Cardiac muscle cell (in vitro differentiated cells and primary cell): ENCODE measurements at regions not wholly inside any gene's neighbourhood (a gene's known extent, or its start where the extent isn't known, plus 50 kb on each side); places are given as distances from the start of the nearest gene placed in this dataset.

Experiments
- DNase-seq, 2 donors: peaks; one replicate each; pipeline versions ENCODE4 v3.0.0 to v3.0.0-alpha.2; 2010 to 2017; ENCODE audit warnings: low read depth in 1 of 2, low spot score in 1 of 2
- H3K27ac ChIP-seq: fragments of 200-600 bp; sonication (generic); 2 replicates; pipeline ENCODE4 v1.5.1; 2016
- H3K27me3 ChIP-seq: fragments of 200-600 bp; sonication (generic); 2 replicates; pipeline ENCODE4 v1.6.0; 2016; ENCODE audit warnings: control low read depth
- H3K36me3 ChIP-seq: fragments of 200-600 bp; sonication (generic); 2 replicates; pipeline ENCODE4 v1.5.1; 2016; ENCODE audit warnings: control low read depth
- H3K4me1 ChIP-seq: fragments of 200-600 bp; sonication (generic); 2 replicates; pipeline ENCODE4 v1.8.1; 2017; ENCODE audit warnings: low read depth, mild to moderate bottlenecking, mixed run types
- H3K4me3 ChIP-seq: fragments of 200-600 bp; sonication (generic); 2 replicates; pipeline ENCODE4 v1.5.1; 2016; ENCODE audit warnings: mild to moderate bottlenecking
- H3K9me3 ChIP-seq: fragments of 200-600 bp; sonication (generic); 2 replicates; pipeline ENCODE4 v1.5.1; 2017; ENCODE audit warnings: low read depth, mild to moderate bottlenecking, control low read depth
- TF ChIP-seq, protein P1 (sequence below): IDR thresholded peaks from 2 replicates; pipeline ENCODE4 v1.5.1; 2012; ENCODE audit warnings: low read depth, mild to moderate bottlenecking, low read length

DNA sequence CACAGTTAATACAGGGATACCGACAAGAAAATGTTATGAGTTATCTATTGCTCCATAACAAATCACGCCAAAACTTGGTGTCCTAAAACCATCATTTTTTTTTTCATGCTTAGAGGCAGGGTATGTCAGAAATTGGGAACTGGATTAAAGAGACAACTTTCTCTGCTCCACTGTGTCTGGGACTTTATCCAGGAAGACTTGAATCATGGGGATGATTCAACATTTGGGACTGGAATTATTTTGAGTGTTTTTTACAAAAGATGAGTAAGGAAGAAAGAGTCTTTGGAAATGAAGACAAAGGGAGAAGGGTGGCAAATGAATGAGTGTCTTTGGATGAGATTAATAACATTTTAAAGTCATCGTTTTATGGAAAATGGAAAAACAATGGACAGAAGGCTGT lies 1883.7 kb upstream of the C9orf72 start:
- H3K36me3 ChIP-seq, result no peaks in the 10 kb centered on the region
- H3K27ac ChIP-seq, result no peak overlapping the region
- DNase-seq, result peak in 1 of 2 donors; percentile 19
- no peak overlapping the region for H3K4me3 ChIP-seq
- H3K9me3 ChIP-seq, result no peaks in the 10 kb centered on the region
- H3K27me3 ChIP-seq, result no peaks in the 10 kb centered on the region
- TF ChIP-seq, protein P1, sequence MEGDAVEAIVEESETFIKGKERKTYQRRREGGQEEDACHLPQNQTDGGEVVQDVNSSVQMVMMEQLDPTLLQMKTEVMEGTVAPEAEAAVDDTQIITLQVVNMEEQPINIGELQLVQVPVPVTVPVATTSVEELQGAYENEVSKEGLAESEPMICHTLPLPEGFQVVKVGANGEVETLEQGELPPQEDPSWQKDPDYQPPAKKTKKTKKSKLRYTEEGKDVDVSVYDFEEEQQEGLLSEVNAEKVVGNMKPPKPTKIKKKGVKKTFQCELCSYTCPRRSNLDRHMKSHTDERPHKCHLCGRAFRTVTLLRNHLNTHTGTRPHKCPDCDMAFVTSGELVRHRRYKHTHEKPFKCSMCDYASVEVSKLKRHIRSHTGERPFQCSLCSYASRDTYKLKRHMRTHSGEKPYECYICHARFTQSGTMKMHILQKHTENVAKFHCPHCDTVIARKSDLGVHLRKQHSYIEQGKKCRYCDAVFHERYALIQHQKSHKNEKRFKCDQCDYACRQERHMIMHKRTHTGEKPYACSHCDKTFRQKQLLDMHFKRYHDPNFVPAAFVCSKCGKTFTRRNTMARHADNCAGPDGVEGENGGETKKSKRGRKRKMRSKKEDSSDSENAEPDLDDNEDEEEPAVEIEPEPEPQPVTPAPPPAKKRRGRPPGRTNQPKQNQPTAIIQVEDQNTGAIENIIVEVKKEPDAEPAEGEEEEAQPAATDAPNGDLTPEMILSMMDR, result no peak
- no peaks in the 10 kb centered on the region for H3K4me1 ChIP-seq

DNA sequence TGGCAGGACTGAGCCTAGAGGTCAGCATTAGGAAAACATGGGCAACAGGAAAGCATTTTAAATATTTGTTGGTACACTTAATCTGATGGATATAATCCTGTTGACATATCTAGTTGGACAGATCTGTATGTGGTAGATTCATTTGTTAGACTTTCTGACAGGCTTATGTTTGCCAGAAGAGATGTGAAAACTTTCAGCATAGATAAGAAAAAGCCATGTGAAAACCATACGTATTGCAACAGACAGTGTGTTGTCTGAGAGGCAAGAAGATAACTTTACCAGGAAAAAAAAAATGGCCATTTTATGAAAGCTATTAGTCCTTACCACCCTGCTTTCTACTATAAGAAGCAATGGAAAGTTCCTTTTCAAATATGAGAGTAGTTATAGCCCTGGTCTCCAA lies 1902.2 kb upstream of the C9orf72 start:
- DNase-seq, result no peak
- no peak overlapping the region for H3K27ac ChIP-seq
- H3K4me1 ChIP-seq, result no peaks in the 10 kb centered on the region
- TF ChIP-seq, protein P1, result no peak
- H3K27me3 ChIP-seq, result no peaks in the 10 kb centered on the region
- no peak overlapping the region for H3K4me3 ChIP-seq
- no peaks in the 10 kb centered on the region for H3K36me3 ChIP-seq
- no peaks in the 10 kb centered on the region for H3K9me3 ChIP-seq

DNA sequence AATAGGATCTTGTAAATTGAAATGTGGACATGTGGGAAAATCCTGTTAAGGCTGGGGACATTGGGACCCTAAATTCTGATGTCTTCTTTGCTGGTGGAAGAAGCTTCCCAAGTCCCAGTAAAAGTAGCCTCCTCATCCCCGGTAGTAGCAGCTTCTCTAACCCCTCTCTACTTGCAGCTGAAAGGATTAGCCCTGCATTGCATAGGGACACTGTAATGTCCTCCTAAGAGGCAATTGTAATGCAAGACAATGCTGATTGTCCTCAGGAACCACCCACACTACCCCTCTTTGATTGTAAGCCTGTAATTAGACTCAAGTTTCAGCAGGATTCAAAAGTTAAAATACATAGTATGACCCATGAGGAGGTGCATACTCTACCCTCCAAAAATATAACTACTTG lies 1938.4 kb upstream of the C9orf72 start:
- no peak for DNase-seq
- TF ChIP-seq, protein P1, result no peak
- no peak overlapping the region for H3K4me3 ChIP-seq

DNA sequence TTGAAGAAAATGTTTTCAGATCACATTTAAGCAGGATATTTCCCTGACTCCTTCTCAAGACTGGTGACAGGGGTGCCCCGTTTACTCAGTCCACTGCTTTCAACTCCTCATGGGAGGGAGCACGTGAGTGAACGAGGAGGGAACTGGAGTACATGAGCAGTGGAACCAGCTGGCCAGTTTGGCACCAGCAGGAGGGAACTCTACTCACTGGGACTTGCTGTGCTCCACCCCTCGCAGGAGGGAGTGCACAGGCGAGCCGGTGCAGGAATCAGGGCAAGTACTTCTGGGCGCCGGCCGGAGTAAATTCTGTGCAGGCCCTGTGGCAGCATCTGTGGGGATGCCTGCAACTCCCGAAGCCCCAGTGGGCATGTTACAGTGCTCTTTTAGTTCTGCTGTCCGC lies 1941.1 kb upstream of the C9orf72 start:
- no peak overlapping the region for H3K27ac ChIP-seq
- H3K4me3 ChIP-seq, result no peak overlapping the region
- no peaks in the 10 kb centered on the region for H3K9me3 ChIP-seq
- H3K36me3 ChIP-seq, result no peaks in the 10 kb centered on the region
- DNase-seq, result peak in 1 of 2 donors; percentile 5
- TF ChIP-seq, protein P1, result no peak
- no peaks in the 10 kb centered on the region for H3K4me1 ChIP-seq
- no peaks in the 10 kb centered on the region for H3K27me3 ChIP-seq

More for the DNA sequence above, 1938.4 kb upstream of the C9orf72 start:
- no peaks in the 10 kb centered on the region for H3K4me1 ChIP-seq
- H3K27ac ChIP-seq, result no peak overlapping the region
- H3K9me3 ChIP-seq, result no peaks in the 10 kb centered on the region
- no peaks in the 10 kb centered on the region for H3K27me3 ChIP-seq
- no peaks in the 10 kb centered on the region for H3K36me3 ChIP-seq

DNA sequence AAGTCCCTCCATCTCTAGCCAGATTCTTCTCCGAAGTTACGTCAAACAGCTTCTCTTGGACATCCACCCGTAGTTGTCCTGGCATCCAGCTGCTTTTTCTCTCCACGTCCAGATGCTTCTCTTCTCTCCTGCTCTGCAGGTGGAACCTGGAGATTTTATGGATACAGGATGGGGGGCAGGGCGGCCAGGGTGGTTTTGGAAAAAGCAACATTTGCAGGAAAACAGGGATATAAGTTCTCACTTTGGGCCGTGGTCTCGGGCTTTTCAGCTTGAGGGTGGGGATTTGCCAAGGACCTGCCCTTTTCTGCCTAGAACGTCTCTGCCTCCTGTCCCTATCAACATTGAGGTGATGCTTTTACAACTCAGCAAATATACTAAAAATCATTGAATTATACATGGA lies 1941.6 kb upstream of the C9orf72 start:
- Histone ChIP-seq H3K36me3 (no peaks in the 10 kb centered on the region), H3K4me3 (no peak overlapping the region), H3K27me3 (no peaks in the 10 kb centered on the region), H3K4me1 (no peaks in the 10 kb centered on the region), H3K27ac (no peak overlapping the region), H3K9me3 (no peaks in the 10 kb centered on the region)
- DNase-seq, result no peak
- TF ChIP-seq, protein P1, result no peak

DNA sequence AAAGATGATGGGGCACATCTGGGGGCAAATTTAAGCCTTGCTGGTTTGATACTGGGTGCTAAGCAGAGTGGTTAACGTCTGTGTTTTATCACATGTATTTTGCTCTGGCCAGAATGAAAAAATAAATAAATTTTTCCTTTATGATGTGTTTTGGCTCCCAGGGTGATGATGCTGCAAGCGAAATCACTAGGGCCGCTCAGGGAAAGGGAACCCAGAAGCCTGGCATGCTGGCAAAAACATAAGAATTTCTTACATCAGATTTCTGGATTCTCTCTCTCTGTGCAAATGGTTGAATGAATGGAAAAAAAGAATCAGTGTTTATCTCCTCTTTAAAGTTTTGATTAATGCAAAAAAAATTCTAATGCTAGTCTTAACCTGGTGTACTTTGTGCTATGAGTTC lies 1975.2 kb upstream of the C9orf72 start:
- no peaks in the 10 kb centered on the region for H3K27me3 ChIP-seq
- TF ChIP-seq, protein P1, result no peak
- DNase-seq, result peak in 1 of 2 donors; percentile 21
- no peak overlapping the region for H3K4me3 ChIP-seq
- no peaks in the 10 kb centered on the region for H3K36me3 ChIP-seq
- H3K4me1 ChIP-seq, result no peaks in the 10 kb centered on the region
- no peak overlapping the region for H3K27ac ChIP-seq
- H3K9me3 ChIP-seq, result no peaks in the 10 kb centered on the region
